H1 (cell line): ENCODE measurements at regions not wholly inside any gene's neighbourhood (a gene's known extent, or its start where the extent isn't known, plus 50 kb on each side); places are given as distances from the start of the nearest gene placed in this dataset.

Experiments used
- CTCF ChIA-PET: fragments of 300-600 bp; sonication (Branson Sonifier 250); formaldehyde crosslinking; loops from one replicate; lab custom pipeline; 2021; ENCODE audit not compliant: partially characterized antibody; lab: Charles Lee
- POLR2A ChIA-PET: fragments of 300-600 bp; sonication (Branson Sonifier 250); formaldehyde crosslinking; loops from one replicate; lab custom pipeline; 2021; ENCODE audit warnings: inconsistent platforms; ENCODE audit not compliant: partially characterized antibody; lab: Charles Lee
- DNase-seq, 2 experiments: peaks; one replicate each; pipeline versions ENCODE4 v3.0.0 to v3.0.0-alpha.2; 2010 to 2022; ENCODE audit warnings: low spot score in 2 of 2, low read depth in 1 of 2, mixed read lengths in 1 of 2
- FAIRE-seq: peaks from 2 replicates; lab custom pipeline; 2011; peaks lifted over from hg19 to GRCh38; lab: Jason Lieb, UNC
- H2AFZ ChIP-seq: 2 replicates; pipeline ENCODE4 v1.8.1; 2012; ENCODE audit warnings: low read length, inconsistent platforms
- H2AK5ac ChIP-seq: 2 replicates; pipeline ENCODE4 v1.6.1; 2013; ENCODE audit warnings: low read depth, low read length
- H2BK120ac ChIP-seq: replicated peaks from 2 replicates; pipeline ENCODE3; 2013; ENCODE audit warnings: low read depth, low read length, inconsistent platforms
- H2BK12ac ChIP-seq: 2 replicates; pipeline ENCODE4 v1.6.1; 2013; ENCODE audit warnings: low read depth, low read length
- H2BK15ac ChIP-seq: 2 replicates; pipeline ENCODE4 v1.6.1; 2013; ENCODE audit warnings: low read length
- H2BK20ac ChIP-seq: 2 replicates; pipeline ENCODE4 v1.6.1; 2013; ENCODE audit warnings: low read length
- H2BK5ac ChIP-seq: 2 replicates; pipeline ENCODE4 v1.6.1; 2013; ENCODE audit warnings: low read depth, low read length
- H3K14ac ChIP-seq: 2 replicates; pipeline ENCODE4 v1.6.1; 2013; ENCODE audit warnings: inconsistent platforms; ENCODE audit not compliant: insufficient read length
- H3K18ac ChIP-seq: 2 replicates; pipeline ENCODE4 v1.6.1; 2013; ENCODE audit warnings: low read length; ENCODE audit errors: extremely low read depth
- H3K23ac ChIP-seq: 2 replicates; pipeline ENCODE4 v1.6.1; 2013; ENCODE audit warnings: inconsistent platforms; ENCODE audit not compliant: insufficient read length
- H3K23me2 ChIP-seq: 2 replicates; pipeline ENCODE4 v1.6.1; 2013; ENCODE audit warnings: low read depth, low read length
- H3K27ac ChIP-seq: 2 replicates; pipeline ENCODE4 v1.6.1; 2011; ENCODE audit warnings: low read depth, low read length, inconsistent platforms
- H3K27me3 ChIP-seq, 4 experiments: replicated peaks in 1 of 4; 1 replicate in 1 of 4; 2 replicates in 3 of 4; pipeline versions ENCODE4 v1.6.1 to v1.8.1; 2011 to 2013; ENCODE audit warnings: low read length in 3 of 4, mild to moderate bottlenecking in 3 of 4, inconsistent platforms in 2 of 4, mixed read lengths in 2 of 4, moderate library complexity in 1 of 4; ENCODE audit not compliant: control insufficient read depth in 3 of 4, insufficient read depth in 3 of 4; ENCODE audit errors: extremely low read depth in 1 of 4
- H3K36me3 ChIP-seq, 4 experiments: 2 replicates each; pipeline versions ENCODE4 v1.6.1 to v1.8.1; 2011 to 2013; ENCODE audit warnings: mild to moderate bottlenecking in 4 of 4, low read length in 3 of 4, moderate library complexity in 2 of 4, control low read depth in 1 of 4, inconsistent platforms in 1 of 4; ENCODE audit not compliant: insufficient read depth in 4 of 4, control insufficient read depth in 2 of 4
- H3K4ac ChIP-seq: replicated peaks from 2 replicates; pipeline ENCODE3; 2013; ENCODE audit warnings: low read length, low read depth, mixed read lengths, inconsistent platforms; ENCODE audit not compliant: insufficient read length
- H3K4me1 ChIP-seq, 4 experiments: replicated peaks in 1 of 4; 1 replicate in 1 of 4; 2 replicates in 3 of 4; pipeline versions ENCODE4 v1.6.1 to v1.8.1; 2011 to 2013; ENCODE audit warnings: low read length in 3 of 4, inconsistent platforms in 2 of 4, mixed read lengths in 1 of 4; ENCODE audit not compliant: insufficient read depth in 4 of 4, control insufficient read depth in 3 of 4
- H3K4me2 ChIP-seq, 2 experiments: 2 replicates each; pipeline versions ENCODE4 v1.6.1 to v1.8.1; 2011 to 2013; ENCODE audit warnings: low read depth in 2 of 2, low read length in 2 of 2, control low read depth in 1 of 2, inconsistent platforms in 1 of 2, mild to moderate bottlenecking in 1 of 2; ENCODE audit not compliant: insufficient read depth in 1 of 2
- H3K4me3 ChIP-seq, 4 experiments: fragments of 200-600, 300-600 bp in 1 of 4; sonication (generic), shearing (Covaris generic), sonication (Bioruptor Twin) in 1 of 4; 2 replicates each; pipeline versions ENCODE4 v1.5.1 to v1.8.1; 2011 to 2016; ENCODE audit warnings: low read length in 4 of 4, low read depth in 3 of 4, control low read depth in 2 of 4, inconsistent platforms in 2 of 4, mild to moderate bottlenecking in 2 of 4, mixed read lengths in 1 of 4, moderate library complexity in 1 of 4; ENCODE audit not compliant: insufficient read depth in 2 of 4; ENCODE audit errors: extremely low read depth in 1 of 4
- H3K56ac ChIP-seq: replicated peaks from 2 replicates; pipeline ENCODE3; 2013; ENCODE audit warnings: low read depth, mild to moderate bottlenecking, mixed read lengths, low read length, inconsistent platforms; ENCODE audit not compliant: insufficient read length
- H3K79me1 ChIP-seq: 2 replicates; pipeline ENCODE4 v1.6.1; 2013; ENCODE audit warnings: low read depth, low read length, control low read depth
- H3K79me2 ChIP-seq, 2 experiments: 2 replicates each; pipeline versions ENCODE4 v1.6.1 to v1.8.1; 2012 to 2013; ENCODE audit warnings: low read length in 2 of 2, mild to moderate bottlenecking in 2 of 2, inconsistent platforms in 1 of 2; ENCODE audit not compliant: insufficient read depth in 2 of 2, control insufficient read depth in 1 of 2
- H3K9ac ChIP-seq, 4 experiments: replicated peaks in 1 of 4; 1 replicate in 1 of 4; 2 replicates in 3 of 4; pipeline versions ENCODE4 v1.6.1 to v1.8.1; 2011 to 2013; ENCODE audit warnings: low read depth in 3 of 4, low read length in 3 of 4, control low read depth in 2 of 4, mild to moderate bottlenecking in 2 of 4, moderate library complexity in 2 of 4, inconsistent platforms in 1 of 4; ENCODE audit errors: extremely low read depth in 1 of 4
- H3K9me3 ChIP-seq, 2 experiments: 2 replicates each; pipeline versions ENCODE4 v1.6.1 to v1.8.1; 2012 to 2013; ENCODE audit warnings: mild to moderate bottlenecking in 2 of 2, moderate library complexity in 2 of 2, control low read depth in 1 of 2, inconsistent platforms in 1 of 2, low read depth in 1 of 2, low read length in 1 of 2, mixed read lengths in 1 of 2; ENCODE audit not compliant: insufficient read depth in 2 of 2
- H4K20me1 ChIP-seq, 2 experiments: replicated peaks in 1 of 2; 2 replicates each; pipeline versions ENCODE3 to v1.8.1; 2011 to 2013; ENCODE audit warnings: inconsistent platforms in 2 of 2, low read length in 2 of 2, mild to moderate bottlenecking in 1 of 2; ENCODE audit not compliant: insufficient read depth in 2 of 2, control insufficient read depth in 1 of 2
- H4K5ac ChIP-seq: 2 replicates; pipeline ENCODE4 v1.6.1; 2013; ENCODE audit warnings: low read length, low read depth, mixed read lengths, inconsistent platforms; ENCODE audit not compliant: insufficient read length
- H4K8ac ChIP-seq: 2 replicates; pipeline ENCODE4 v1.8.0; 2013; ENCODE audit warnings: mild to moderate bottlenecking, moderate library complexity, low read length, inconsistent platforms; ENCODE audit not compliant: insufficient read depth; ENCODE audit errors: extremely low read depth
- H4K91ac ChIP-seq: replicated peaks from 2 replicates; pipeline ENCODE3; 2013; ENCODE audit warnings: low read length, mixed read lengths, inconsistent platforms; ENCODE audit not compliant: insufficient read length
- BACH1 ChIP-seq: IDR thresholded peaks from 2 replicates; pipeline ENCODE4 v1.6.1; 2012; ENCODE audit warnings: low read length, improper control_type of control experiment
- RFX5 ChIP-seq: IDR thresholded peaks from 2 replicates; pipeline ENCODE4 v1.6.1; 2011; ENCODE audit warnings: low read depth, low read length, improper control_type of control experiment, borderline replicate concordance
- WGBS, 2 experiments: shearing (Covaris generic) in 1 of 2; methylation state at CpG; one replicate each; pipeline versions ENCODE4 v1.1.6 to v1.1.7; 2013 to 2015; ENCODE audit warnings: low lambda C conversion rate in 2 of 2, mixed read lengths in 2 of 2, inconsistent platforms in 1 of 2, low coverage in 1 of 2, missing lambda C conversion rate in 1 of 2; ENCODE audit not compliant: insufficient replicate concordance in 2 of 2, insufficient coverage in 1 of 2, insufficient read length in 1 of 2; ENCODE audit errors: extremely low coverage in 1 of 2, missing lambda C conversion rate in 1 of 2; 5-methylcytosine and 5-hydroxymethylcytosine counted together
- TF ChIP-seq, protein P1 (sequence below): IDR thresholded peaks from 2 replicates; pipeline ENCODE4 v1.6.1; 2012; ENCODE audit warnings: low read length, inconsistent platforms

DNA sequence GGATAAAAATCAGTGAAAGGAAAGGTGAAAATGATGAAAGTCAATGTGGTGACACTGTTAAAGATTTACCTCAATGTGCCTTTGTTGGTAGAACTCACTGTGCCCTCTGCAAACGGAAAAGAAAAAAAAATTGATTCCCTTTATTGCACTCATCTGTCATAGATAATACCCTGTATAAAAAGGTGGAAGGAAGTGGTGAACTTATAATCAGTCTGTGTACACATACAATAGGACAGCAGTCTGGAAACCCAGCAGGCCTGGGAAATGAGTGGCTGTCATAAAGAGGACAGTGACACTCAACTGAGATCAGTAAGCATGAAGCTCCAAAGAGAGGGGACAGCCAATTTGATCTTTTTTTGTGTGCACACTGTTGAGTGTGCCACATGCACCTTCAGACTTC lies 364.7 kb downstream of the NOVA1 start:
- POLR2A ChIA-PET: interaction anchor here (0.6 kb wide), 1 partner anchor 10 kb away, joined by 4 read pairs; no protein-coding TSS in a partner anchor
- H3K27me3 ChIP-seq: 0 out of 7 replicates have a peak, but pooled peaks cover 0 to 1% (median 0%) of the 10 kb centered on the region in 4 experiments
- no peak overlapping the region for H2BK5ac ChIP-seq
- no peaks in the 10 kb centered on the region for H3K9me3 ChIP-seq
- no peak overlapping the region for H2BK20ac ChIP-seq
- H2AFZ ChIP-seq: no peak overlapping the region; the same call in 1 of the 2 replicates
- no peak for TF ChIP-seq BACH1
- TF ChIP-seq, protein P1, sequence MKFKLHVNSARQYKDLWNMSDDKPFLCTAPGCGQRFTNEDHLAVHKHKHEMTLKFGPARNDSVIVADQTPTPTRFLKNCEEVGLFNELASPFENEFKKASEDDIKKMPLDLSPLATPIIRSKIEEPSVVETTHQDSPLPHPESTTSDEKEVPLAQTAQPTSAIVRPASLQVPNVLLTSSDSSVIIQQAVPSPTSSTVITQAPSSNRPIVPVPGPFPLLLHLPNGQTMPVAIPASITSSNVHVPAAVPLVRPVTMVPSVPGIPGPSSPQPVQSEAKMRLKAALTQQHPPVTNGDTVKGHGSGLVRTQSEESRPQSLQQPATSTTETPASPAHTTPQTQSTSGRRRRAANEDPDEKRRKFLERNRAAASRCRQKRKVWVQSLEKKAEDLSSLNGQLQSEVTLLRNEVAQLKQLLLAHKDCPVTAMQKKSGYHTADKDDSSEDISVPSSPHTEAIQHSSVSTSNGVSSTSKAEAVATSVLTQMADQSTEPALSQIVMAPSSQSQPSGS: no peak
- TF ChIP-seq RFX5: no peak
- no peak overlapping the region for H4K91ac ChIP-seq
- no peaks in the 10 kb centered on the region for H3K79me2 ChIP-seq
- no peak overlapping the region for H3K4me2 ChIP-seq
- no peak overlapping the region for H3K56ac ChIP-seq
- no peak overlapping the region for H3K18ac ChIP-seq
- no peak overlapping the region for H2BK120ac ChIP-seq
- H3K79me1 ChIP-seq: no peaks in the 10 kb centered on the region
- H3K4me1 ChIP-seq: no peaks in the 10 kb centered on the region
- no peak overlapping the region for H4K8ac ChIP-seq
- H3K9ac ChIP-seq: no peak overlapping the region
- no peak overlapping the region for H2AK5ac ChIP-seq
- no peak overlapping the region for H3K23ac ChIP-seq
- H3K23me2 ChIP-seq: no peaks in the 10 kb centered on the region
- no peak overlapping the region for H3K14ac ChIP-seq
- FAIRE-seq (no peak), DNase-seq (no peak)
- H4K5ac ChIP-seq: no peak overlapping the region
- no peak overlapping the region for H2BK12ac ChIP-seq
- H3K36me3 ChIP-seq: no peaks in the 10 kb centered on the region
- WGBS, 2 experiments: 64% methylated on average over 1 of the region's 1 CpG; no CpG with 5 or more reads in 1 of the 2 experiments
- H4K20me1 ChIP-seq: no peaks in the 10 kb centered on the region
- CTCF ChIA-PET: no interaction called here
- H2BK15ac ChIP-seq: no peak overlapping the region
- no peak overlapping the region for H3K4ac ChIP-seq
- H3K4me3 ChIP-seq: no peak overlapping the region
- no peak overlapping the region for H3K27ac ChIP-seq
